HG02938 (cell line): ENCODE measurements at regions not wholly inside any gene's neighbourhood (a gene's known extent, or its start where the extent isn't known, plus 50 kb on each side); places are given as distances from the start of the nearest gene placed in this dataset.
"Not testable (repeated sequence)": the region's sequence is repeated elsewhere in the genome, so short reads cannot be mapped to it uniquely, and the experiment has no call there.

Experiments
- ATAC-seq: cut with Tn5 transposase; IDR thresholded peaks from one replicate; pipeline ENCODE4 v1.9.1; 2021; ENCODE audit warnings: mild to moderate bottlenecking, moderate library complexity; ENCODE audit not compliant: unreplicated experiment

GRCh38 chr1:90314533-90314932, 319.6 kb downstream of the ZNF326 start:
- no peak for ATAC-seq

- ATAC-seq: no peak
Measured at GRCh38 chr1:90313778-90314177, 318.9 kb downstream of the ZNF326 start.

- ATAC-seq: no peak
Measured at GRCh38 chr1:90309806-90310205, 314.9 kb downstream of the ZNF326 start.

- no peak for ATAC-seq
Measured at GRCh38 chr1:90308421-90308820, 313.5 kb downstream of the ZNF326 start.

GRCh38 chr1:90305577-90305976, 310.7 kb downstream of the ZNF326 start:
- ATAC-seq: no peak

- no peak for ATAC-seq
Measured at GRCh38 chr1:90296327-90296726, 301.4 kb downstream of the ZNF326 start.

- ATAC-seq: no peak
Measured at GRCh38 chr1:90295534-90295933, 300.6 kb downstream of the ZNF326 start.

GRCh38 chr1:90291431-90292216, 296.7 kb downstream of the ZNF326 start:
- no peak for ATAC-seq

- no peak for ATAC-seq
Measured at GRCh38 chr1:90282811-90283210, 287.9 kb downstream of the ZNF326 start.

- not testable (repeated sequence) for ATAC-seq
Measured at GRCh38 chr1:90281886-90282285, 287.0 kb downstream of the ZNF326 start.

- no peak for ATAC-seq
Measured at GRCh38 chr1:90277270-90277669, 282.4 kb downstream of the ZNF326 start.

- ATAC-seq: no peak
Measured at GRCh38 chr1:90274376-90274775, 279.5 kb downstream of the ZNF326 start.

GRCh38 chr1:90273241-90273774, 278.4 kb downstream of the ZNF326 start:
- ATAC-seq: no peak

- no peak for ATAC-seq
Measured at GRCh38 chr1:90262791-90263190, 267.9 kb downstream of the ZNF326 start.

- ATAC-seq: no peak
Measured at GRCh38 chr1:90262286-90262685, 267.4 kb downstream of the ZNF326 start.

GRCh38 chr1:90246069-90246468, 251.2 kb downstream of the ZNF326 start:
- ATAC-seq: no peak

GRCh38 chr1:90236493-90236892, 241.6 kb downstream of the ZNF326 start:
- ATAC-seq: no peak

- no peak for ATAC-seq
Measured at GRCh38 chr1:90223401-90223800, 228.5 kb downstream of the ZNF326 start.

GRCh38 chr1:90220941-90221693, 226.2 kb downstream of the ZNF326 start:
- ATAC-seq: no peak

- ATAC-seq: no peak
Measured at GRCh38 chr1:90220496-90220895, 225.6 kb downstream of the ZNF326 start.

- ATAC-seq: not testable (repeated sequence)
Measured at GRCh38 chr1:90219166-90219871, 224.4 kb downstream of the ZNF326 start.
